HG03196 (cell line): ENCODE measurements at regions not wholly inside any gene's neighbourhood (a gene's known extent, or its start where the extent isn't known, plus 50 kb on each side); places are given as distances from the start of the nearest gene placed in this dataset.
"Not testable (repeated sequence)": the region's sequence is repeated elsewhere in the genome, so short reads cannot be mapped to it uniquely, and the experiment has no call there.

Experiments used
- ATAC-seq: cut with Tn5 transposase; IDR thresholded peaks from one replicate; pipeline ENCODE4 v1.9.1; 2021; ENCODE audit not compliant: unreplicated experiment

DNA sequence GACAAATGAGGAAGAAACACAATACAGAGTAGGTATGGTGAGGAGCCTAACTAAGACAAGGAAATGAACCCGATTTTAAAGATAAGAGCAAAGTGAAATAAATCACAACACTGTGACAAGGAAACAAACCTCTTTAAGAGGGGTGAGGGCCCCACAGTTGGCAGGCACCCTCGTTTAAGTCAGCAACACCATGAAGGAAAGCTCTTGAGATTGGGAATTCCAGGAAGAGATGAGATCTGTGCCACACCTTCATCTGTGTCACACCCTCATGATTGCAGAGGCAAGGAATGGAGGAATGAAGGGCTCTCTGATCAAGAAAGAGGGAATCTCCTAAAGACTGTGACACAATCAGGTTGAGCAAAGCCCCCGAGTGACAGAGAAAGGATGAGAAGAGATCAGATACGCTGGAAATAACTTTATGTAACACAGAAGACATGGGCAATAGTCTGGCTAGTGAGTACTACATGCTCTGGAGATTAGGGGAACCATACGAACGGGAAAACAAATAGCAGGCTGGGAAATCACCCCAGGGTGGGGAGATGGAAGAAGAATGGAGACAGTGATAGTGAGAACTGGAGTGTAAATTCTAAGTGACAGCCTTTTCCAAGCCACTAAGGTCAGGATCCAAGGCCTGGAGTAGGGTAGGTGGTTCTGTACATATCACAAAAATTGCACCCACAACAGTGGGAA lies 51.7 kb upstream of the TERB2 start:
- ATAC-seq, result not testable (repeated sequence)
